SK-N-MC (cell line): ENCODE measurements at regions not wholly inside any gene's neighbourhood (a gene's known extent, or its start where the extent isn't known, plus 50 kb on each side); places are given as distances from the start of the nearest gene placed in this dataset.
A peak's percentile ranks its signal among the peaks of the same experiment; 100 is the strongest.

ENCODE experiments used
- DNase-seq: peaks from one replicate; pipeline ENCODE4 v3.0.0-alpha.2; 2011; ENCODE audit warnings: low read depth, low spot score
- H3K27ac ChIP-seq: fragments of 200-600 bp; sonication (generic); 2 replicates; pipeline ENCODE4 v1.5.1; 2016; ENCODE audit warnings: mixed run types
- H3K36me3 ChIP-seq: fragments of 200-600 bp; sonication (generic); 2 replicates; pipeline ENCODE4 v1.6.1; 2017; ENCODE audit warnings: antibody characterized with exemption, low read length, mixed read lengths; ENCODE audit not compliant: insufficient read depth
- H3K4me3 ChIP-seq: fragments of 200-600 bp; sonication (generic); 2 replicates; pipeline ENCODE4 v1.5.1; 2016
- H3K9ac ChIP-seq: fragments of 200-600 bp; sonication (generic); 2 replicates; pipeline ENCODE4 v1.8.0; 2017; ENCODE audit warnings: mixed run types, mixed read lengths; ENCODE audit not compliant: insufficient read length
- H3K9me3 ChIP-seq: fragments of 200-600 bp; sonication (generic); 2 replicates; pipeline ENCODE4 v1.6.1; 2017; ENCODE audit warnings: low read depth, mild to moderate bottlenecking, antibody characterized with exemption, low read length, moderate library complexity, mixed read lengths
- EZH2 ChIP-seq: fragments of 200-600 bp; sonication (generic); IDR thresholded peaks from one replicate; pipeline ENCODE4 v1.6.1; 2017; ENCODE audit warnings: antibody characterized with exemption
- FOXP2 ChIP-seq: optimal IDR thresholded peaks from 2 replicates; pipeline ENCODE3; 2011; ENCODE audit warnings: mild to moderate bottlenecking, moderate library complexity; ENCODE audit not compliant: insufficient read depth; ENCODE audit errors: extremely low read length, control extremely low read depth
- POLR2AphosphoS5 ChIP-seq: IDR thresholded peaks from 2 replicates; pipeline ENCODE4 v1.6.1; 2012; ENCODE audit warnings: mild to moderate bottlenecking, low read depth, low read length, borderline replicate concordance

DNA sequence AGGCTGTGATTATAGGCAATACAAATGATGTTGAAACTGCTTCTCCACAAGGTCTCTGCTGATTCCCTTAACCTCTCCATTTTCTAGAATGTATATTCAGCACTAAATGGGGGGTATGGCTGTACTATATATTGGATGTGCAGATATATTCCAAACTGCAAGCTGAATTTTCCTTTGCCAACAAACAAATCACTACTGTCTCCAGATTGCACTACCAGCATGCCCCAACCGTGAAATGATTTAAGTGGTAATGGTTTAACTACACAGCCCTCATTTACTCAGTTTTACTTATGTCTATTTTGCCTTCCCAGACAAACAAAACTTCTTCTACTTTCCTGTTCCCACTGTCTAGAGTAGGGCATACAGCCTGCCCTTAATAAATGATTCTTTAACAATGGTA is 112.7 kb upstream of the GAREM1 start:
- Histone ChIP-seq H3K4me3 (no peak overlapping the region), H3K36me3 (no peaks in the 10 kb centered on the region), H3K27ac (no peak overlapping the region), H3K9me3 (no peaks in the 10 kb centered on the region), H3K9ac (no peak overlapping the region)
- TF ChIP-seq EZH2: no peak
- no peak for TF ChIP-seq POLR2AphosphoS5
- no peak for TF ChIP-seq FOXP2
- no peak for DNase-seq

DNA sequence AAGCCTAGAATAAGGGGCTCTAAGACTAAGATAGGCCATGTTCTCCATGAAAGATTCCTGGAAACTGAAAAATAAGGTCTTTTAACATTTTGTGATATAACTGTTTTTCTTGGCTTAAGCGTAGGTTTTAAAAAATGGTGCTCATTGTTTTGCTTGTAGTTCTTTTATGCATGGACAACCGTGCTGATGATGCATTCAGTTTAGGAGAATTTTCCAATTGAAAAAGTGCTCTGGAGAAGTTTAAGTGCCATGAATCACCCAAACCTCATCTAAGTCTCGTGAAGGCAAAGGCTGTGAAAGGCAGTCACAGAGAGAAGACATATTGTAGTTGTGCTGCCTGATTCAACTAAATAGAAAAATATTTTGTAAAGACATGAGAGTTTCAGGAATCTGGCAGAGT is 111.8 kb upstream of the GAREM1 start:
- no peaks in the 10 kb centered on the region for H3K36me3 ChIP-seq
- TF ChIP-seq EZH2 (no peak), FOXP2 (no peak), POLR2AphosphoS5 (no peak)
- no peak overlapping the region for H3K9ac ChIP-seq
- H3K9me3 ChIP-seq: no peaks in the 10 kb centered on the region
- no peak overlapping the region for H3K4me3 ChIP-seq
- DNase-seq: no peak
- H3K27ac ChIP-seq: no peak overlapping the region

DNA sequence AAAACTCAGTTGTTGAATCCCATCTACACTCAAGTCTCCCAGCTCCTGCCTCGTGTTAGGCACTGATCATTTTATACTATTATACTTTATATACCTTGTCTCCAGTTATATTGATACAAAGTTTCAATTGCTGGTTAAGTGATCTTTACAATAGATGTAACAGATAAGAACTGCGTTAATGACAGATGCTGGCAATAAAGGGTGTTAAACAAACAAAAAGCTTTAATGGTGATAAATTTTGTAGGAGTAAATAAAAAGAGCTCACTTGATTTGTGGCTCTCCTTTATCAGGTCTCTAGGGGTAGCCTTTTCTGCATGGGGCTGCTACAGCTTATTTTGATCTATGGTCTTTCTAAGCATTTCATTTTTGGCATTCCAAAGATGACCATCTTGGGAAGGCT is 106.9 kb upstream of the GAREM1 start:
- Histone ChIP-seq H3K36me3 (no peaks in the 10 kb centered on the region), H3K4me3 (no peak overlapping the region), H3K9me3 (no peaks in the 10 kb centered on the region), H3K9ac (no peak overlapping the region), H3K27ac (no peak overlapping the region)
- DNase-seq: no peak
- TF ChIP-seq EZH2 (no peak), POLR2AphosphoS5 (no peak), FOXP2 (no peak)

DNA sequence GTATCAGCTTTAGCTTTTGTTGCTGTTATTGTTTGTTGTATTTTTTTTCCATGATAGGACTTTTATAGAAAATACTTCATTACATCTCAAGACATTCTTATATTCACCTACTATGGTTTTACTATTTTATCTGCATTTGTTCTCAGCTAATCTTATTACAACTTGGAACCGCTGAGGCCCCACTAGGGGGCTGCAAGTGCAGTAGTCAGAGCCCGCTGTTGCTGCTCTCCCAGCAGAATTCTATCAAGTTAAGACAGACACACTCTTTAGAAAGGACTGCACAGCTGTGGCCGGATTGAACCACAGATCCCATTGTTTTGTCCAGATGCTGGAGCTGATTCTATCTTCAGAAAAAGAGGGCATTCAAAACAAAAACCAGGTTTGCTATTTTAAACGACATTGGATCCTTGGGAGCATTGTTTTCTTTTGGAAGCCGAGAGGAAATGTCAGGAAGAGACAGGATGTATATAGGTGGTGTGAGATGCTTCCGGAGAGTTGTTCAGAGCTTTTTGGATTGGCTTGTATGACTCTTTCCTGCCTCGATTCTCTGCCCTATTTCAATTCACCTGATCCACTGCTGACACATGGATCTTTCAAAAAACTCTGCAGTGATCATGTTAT is 105.7 kb upstream of the GAREM1 start:
- Histone ChIP-seq H3K27ac (no peak overlapping the region), H3K9me3 (no peaks in the 10 kb centered on the region), H3K4me3 (no peak overlapping the region), H3K36me3 (no peaks in the 10 kb centered on the region), H3K9ac (no peak overlapping the region)
- no peak for TF ChIP-seq FOXP2
- TF ChIP-seq POLR2AphosphoS5: no peak
- no peak for TF ChIP-seq EZH2
- no peak for DNase-seq

DNA sequence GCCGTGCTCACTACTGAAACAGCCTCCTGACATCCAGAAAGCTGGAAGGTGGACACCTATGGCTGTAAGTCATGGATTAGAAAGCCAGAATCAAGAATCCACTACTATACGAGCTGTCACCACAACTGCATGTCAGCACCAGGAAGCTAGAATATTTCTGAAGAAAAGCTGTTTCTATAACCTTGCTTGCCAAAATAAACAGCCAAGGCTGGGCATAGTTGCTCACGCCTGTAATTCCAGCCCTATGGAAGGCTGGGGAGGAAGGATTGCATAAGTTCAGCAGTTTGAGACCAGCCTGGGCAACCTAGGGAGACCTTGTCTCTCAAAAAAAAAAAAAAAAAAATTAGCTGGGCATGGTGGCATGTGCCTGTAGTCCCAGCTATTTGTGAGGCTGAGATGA is 96.3 kb upstream of the GAREM1 start:
- Histone ChIP-seq H3K9ac (no peak overlapping the region), H3K4me3 (no peak overlapping the region)

GRCh38 chr18:32553640-32554365 is 83.1 kb upstream of the GAREM1 start:
- Histone ChIP-seq H3K9me3 (no peaks in the 10 kb centered on the region), H3K36me3 (no peaks in the 10 kb centered on the region), H3K27ac (no peak overlapping the region), H3K4me3 (no peak overlapping the region), H3K9ac (no peak overlapping the region)
- no peak for DNase-seq
- no peak for TF ChIP-seq EZH2
- TF ChIP-seq FOXP2: no peak
- TF ChIP-seq POLR2AphosphoS5: no peak

More for the DNA sequence above, 96.3 kb upstream of the GAREM1 start:
- H3K27ac ChIP-seq: no peak overlapping the region
- no peaks in the 10 kb centered on the region for H3K9me3 ChIP-seq
- no peaks in the 10 kb centered on the region for H3K36me3 ChIP-seq
- no peak for DNase-seq
- no peak for TF ChIP-seq EZH2

GRCh38 chr18:32553174-32553573 is 82.5 kb upstream of the GAREM1 start:
- no peak overlapping the region for H3K4me3 ChIP-seq
- no peak for DNase-seq
- H3K27ac ChIP-seq: no peak overlapping the region
- no peaks in the 10 kb centered on the region for H3K36me3 ChIP-seq
- TF ChIP-seq POLR2AphosphoS5 (no peak), FOXP2 (no peak), EZH2 (no peak)
- H3K9me3 ChIP-seq: no peaks in the 10 kb centered on the region
- no peak overlapping the region for H3K9ac ChIP-seq

DNA sequence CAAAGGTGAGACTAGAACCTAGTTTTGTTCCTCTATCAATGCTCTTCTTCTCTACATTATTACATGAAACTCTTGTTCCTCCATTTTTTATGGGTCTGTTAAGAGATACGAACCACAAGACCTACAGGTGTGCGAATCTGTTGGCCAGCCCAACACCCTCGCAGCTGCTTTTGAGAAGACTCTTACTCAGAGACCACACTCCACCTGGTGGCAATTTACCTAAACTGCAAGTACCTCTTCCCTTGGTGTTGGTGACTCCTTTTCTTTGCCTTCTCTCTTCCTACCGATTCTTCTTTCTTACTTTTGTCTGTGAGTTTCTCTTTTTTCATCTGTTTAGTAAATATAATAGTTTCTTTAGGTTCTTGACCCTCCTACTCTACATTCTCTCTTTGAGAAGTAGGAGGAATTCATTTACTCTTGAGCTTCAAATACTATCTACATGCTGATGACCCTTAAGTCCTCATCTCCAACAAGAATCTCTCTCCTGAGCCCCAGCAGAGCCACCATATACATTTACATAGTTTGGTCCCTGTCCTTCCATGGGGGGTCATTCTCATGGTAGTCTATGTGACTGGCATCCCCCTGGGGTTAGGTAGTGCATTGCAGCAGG is 81.8 kb upstream of the GAREM1 start:
- Histone ChIP-seq H3K36me3 (no peaks in the 10 kb centered on the region), H3K27ac (no peak overlapping the region), H3K4me3 (no peak overlapping the region), H3K9ac (no peak overlapping the region), H3K9me3 (no peaks in the 10 kb centered on the region)
- TF ChIP-seq POLR2AphosphoS5 (no peak), EZH2 (no peak), FOXP2 (no peak)
- peak; percentile 34 for DNase-seq
